SK-N-MC (cell line): ENCODE measurements at regions not wholly inside any gene's neighbourhood (a gene's known extent, or its start where the extent isn't known, plus 50 kb on each side); places are given as distances from the start of the nearest gene placed in this dataset.
"Not testable (repeated sequence)": the region's sequence is repeated elsewhere in the genome, so short reads cannot be mapped to it uniquely, and the experiment has no call there.

Source experiments
- DNase-seq: peaks from one replicate; pipeline ENCODE4 v3.0.0-alpha.2; 2011; ENCODE audit warnings: low read depth, low spot score
- H3K27ac ChIP-seq: fragments of 200-600 bp; sonication (generic); 2 replicates; pipeline ENCODE4 v1.5.1; 2016; ENCODE audit warnings: mixed run types
- H3K36me3 ChIP-seq: fragments of 200-600 bp; sonication (generic); 2 replicates; pipeline ENCODE4 v1.6.1; 2017; ENCODE audit warnings: antibody characterized with exemption, low read length, mixed read lengths; ENCODE audit not compliant: insufficient read depth
- H3K4me3 ChIP-seq: fragments of 200-600 bp; sonication (generic); 2 replicates; pipeline ENCODE4 v1.5.1; 2016
- H3K9ac ChIP-seq: fragments of 200-600 bp; sonication (generic); 2 replicates; pipeline ENCODE4 v1.8.0; 2017; ENCODE audit warnings: mixed run types, mixed read lengths; ENCODE audit not compliant: insufficient read length
- H3K9me3 ChIP-seq: fragments of 200-600 bp; sonication (generic); 2 replicates; pipeline ENCODE4 v1.6.1; 2017; ENCODE audit warnings: low read depth, mild to moderate bottlenecking, antibody characterized with exemption, low read length, moderate library complexity, mixed read lengths
- EZH2 ChIP-seq: fragments of 200-600 bp; sonication (generic); IDR thresholded peaks from one replicate; pipeline ENCODE4 v1.6.1; 2017; ENCODE audit warnings: antibody characterized with exemption
- FOXP2 ChIP-seq: optimal IDR thresholded peaks from 2 replicates; pipeline ENCODE3; 2011; ENCODE audit warnings: mild to moderate bottlenecking, moderate library complexity; ENCODE audit not compliant: insufficient read depth; ENCODE audit errors: extremely low read length, control extremely low read depth
- POLR2AphosphoS5 ChIP-seq: IDR thresholded peaks from 2 replicates; pipeline ENCODE4 v1.6.1; 2012; ENCODE audit warnings: mild to moderate bottlenecking, low read depth, low read length, borderline replicate concordance

DNA sequence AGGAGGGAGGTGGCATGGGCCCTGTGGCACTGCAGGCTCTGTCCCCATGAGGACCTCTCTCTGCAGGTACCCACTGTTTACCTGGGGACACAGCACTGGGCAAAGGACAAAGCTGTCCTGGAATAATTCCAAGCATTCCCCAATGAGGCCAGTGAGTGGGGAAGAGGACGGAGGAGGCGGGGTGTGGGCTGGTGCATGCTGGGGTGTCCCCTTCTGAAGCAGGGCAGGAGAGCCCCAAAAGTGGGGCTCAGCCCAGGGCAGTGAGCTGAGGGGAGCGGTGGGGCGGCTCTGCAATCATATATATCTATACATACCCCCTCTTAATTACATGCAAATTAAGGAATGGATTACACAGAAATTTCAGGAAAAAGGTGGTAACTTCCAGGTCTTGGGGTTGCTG lies 315.8 kb downstream of the ADGRD1 start:
- Histone ChIP-seq H3K4me3 (no peak overlapping the region), H3K9me3 (no peaks in the 10 kb centered on the region), H3K9ac (no peak overlapping the region), H3K27ac (no peak overlapping the region), H3K36me3 (no peaks in the 10 kb centered on the region)
- DNase-seq, result no peak
- TF ChIP-seq EZH2 (no peak), FOXP2 (no peak), POLR2AphosphoS5 (no peak)

DNA sequence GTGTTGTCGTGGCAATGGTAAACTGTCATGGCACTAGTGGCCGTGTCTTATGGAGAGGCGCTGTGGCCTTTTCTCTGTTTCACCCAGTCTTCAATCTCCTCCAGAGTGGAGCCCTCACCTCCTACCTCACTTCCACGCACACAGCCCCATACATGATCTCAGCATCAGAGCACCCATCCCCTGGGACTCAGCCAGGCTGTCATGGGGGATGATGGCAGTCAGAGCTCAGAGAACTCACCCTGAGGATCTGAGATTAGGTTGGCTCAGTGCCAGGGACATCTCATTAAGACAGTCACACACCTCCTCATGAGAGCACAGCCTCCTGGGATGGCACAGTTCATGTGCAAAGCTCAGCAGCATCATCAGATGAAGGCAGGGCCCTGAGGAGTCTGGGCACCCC lies 316.3 kb downstream of the ADGRD1 start:
- H3K9me3 ChIP-seq, H3K27ac ChIP-seq, H3K4me3 ChIP-seq, DNase-seq, H3K9ac ChIP-seq, H3K36me3 ChIP-seq: not testable (repeated sequence)

DNA sequence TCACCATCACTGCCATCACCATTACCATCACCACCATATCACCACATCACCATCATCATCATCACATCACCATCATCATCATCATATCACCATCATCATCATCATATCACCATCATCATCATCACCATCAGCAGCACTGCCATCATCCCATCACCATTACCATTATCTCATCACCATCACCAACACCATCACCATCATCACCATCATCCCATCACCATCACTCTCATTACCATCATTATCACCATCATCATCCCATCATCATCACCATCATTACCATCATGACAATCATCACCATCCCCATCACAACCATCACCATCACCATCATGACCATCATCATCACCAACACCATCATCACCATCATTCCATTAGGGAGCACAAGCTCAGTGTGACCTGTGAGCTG lies 318.0 kb downstream of the ADGRD1 start:
- H3K9ac ChIP-seq, result no peak overlapping the region
- H3K9me3 ChIP-seq, result no peaks in the 10 kb centered on the region
- TF ChIP-seq EZH2 (no peak), FOXP2 (no peak), POLR2AphosphoS5 (no peak)

DNA sequence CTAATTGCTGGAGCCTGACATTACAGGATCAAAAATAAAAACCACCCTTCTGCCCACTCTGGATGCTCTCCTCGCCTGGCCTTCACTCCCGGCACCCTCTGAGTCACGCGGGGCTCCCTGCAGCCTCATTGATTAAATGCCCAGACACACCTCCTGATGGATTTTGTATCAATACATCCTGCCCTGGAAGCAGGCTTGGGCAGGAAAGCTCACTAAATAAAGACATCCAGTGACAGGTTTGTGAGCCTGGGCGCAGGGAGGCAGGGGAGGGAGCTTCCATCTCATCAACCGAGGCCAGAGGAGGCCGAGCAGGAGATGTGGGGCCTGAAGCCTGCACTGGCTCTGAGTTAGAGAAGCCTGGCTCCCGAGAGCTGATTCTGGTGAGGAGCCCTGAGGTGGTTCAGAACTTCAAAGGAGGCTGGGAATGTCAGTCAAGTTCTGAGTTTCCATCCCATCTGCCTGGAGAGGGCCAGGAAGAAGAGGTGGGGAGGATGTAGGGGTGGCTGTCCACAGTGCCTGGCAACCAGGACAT lies 318.6 kb downstream of the ADGRD1 start:
- H3K27ac ChIP-seq, DNase-seq, H3K4me3 ChIP-seq, H3K9ac ChIP-seq, H3K9me3 ChIP-seq, H3K36me3 ChIP-seq: not testable (repeated sequence)

More for the DNA sequence above, 318.0 kb downstream of the ADGRD1 start:
- H3K4me3 ChIP-seq, result no peak overlapping the region
- no peak for DNase-seq
- no peaks in the 10 kb centered on the region for H3K36me3 ChIP-seq
- H3K27ac ChIP-seq, result no peak overlapping the region

DNA sequence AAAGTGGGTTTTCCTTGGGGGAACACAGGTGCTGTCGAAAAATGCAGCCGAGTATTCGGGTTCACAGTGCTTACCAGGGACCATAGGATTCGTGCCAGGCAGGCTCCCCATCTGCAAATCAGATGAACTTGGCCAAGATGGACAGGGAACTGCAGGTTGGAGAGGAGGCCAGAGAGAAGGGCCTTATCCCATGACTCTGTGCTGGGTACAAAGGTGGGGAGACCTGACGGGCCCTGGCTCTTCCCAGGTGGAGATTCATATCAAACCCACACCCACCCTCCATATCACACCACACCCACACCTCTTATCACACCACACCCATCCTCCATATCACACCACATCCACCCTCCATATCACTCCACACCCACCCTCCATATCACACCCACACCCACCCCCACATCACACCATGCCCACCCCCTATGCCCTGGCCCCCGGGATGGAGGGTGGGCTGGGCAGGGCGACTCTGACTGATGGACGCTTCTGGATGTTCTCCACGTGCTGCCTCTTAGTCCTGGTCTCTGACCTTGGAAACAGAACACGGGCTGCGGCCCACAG lies 319.7 kb downstream of the ADGRD1 start:
- H3K9ac ChIP-seq, result no peak overlapping the region
- H3K36me3 ChIP-seq, result no peaks in the 10 kb centered on the region
- TF ChIP-seq EZH2, result no peak
- no peak for TF ChIP-seq FOXP2
- no peak for TF ChIP-seq POLR2AphosphoS5
- no peak overlapping the region for H3K27ac ChIP-seq
- H3K4me3 ChIP-seq, result no peak overlapping the region
- H3K9me3 ChIP-seq, result no peaks in the 10 kb centered on the region
- DNase-seq, result no peak

DNA sequence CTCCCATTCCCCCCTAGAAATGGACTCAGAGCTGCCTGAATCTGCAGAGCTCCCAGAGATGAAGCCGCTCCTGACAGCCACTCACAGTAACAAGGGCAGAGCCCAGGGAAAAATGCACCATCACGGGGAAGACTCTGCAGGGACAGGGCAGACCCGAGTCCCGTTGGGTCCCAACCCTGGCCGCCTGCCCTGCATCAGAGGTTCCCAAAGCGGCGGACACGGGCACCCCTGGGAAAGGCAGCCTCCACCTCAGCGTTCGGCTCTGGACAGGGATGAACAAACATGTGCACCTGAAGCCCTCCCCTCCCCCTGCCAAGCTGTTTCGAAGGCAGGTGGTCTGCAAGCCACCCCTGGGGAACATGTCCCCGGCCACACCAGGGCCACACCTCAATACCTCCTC lies 320.4 kb downstream of the ADGRD1 start:
- no peak overlapping the region for H3K27ac ChIP-seq
- TF ChIP-seq POLR2AphosphoS5 (no peak), EZH2 (no peak), FOXP2 (no peak)
- H3K9ac ChIP-seq, result no peak overlapping the region
- no peaks in the 10 kb centered on the region for H3K36me3 ChIP-seq
- no peak for DNase-seq
- H3K4me3 ChIP-seq, result no peak overlapping the region
- no peaks in the 10 kb centered on the region for H3K9me3 ChIP-seq

DNA sequence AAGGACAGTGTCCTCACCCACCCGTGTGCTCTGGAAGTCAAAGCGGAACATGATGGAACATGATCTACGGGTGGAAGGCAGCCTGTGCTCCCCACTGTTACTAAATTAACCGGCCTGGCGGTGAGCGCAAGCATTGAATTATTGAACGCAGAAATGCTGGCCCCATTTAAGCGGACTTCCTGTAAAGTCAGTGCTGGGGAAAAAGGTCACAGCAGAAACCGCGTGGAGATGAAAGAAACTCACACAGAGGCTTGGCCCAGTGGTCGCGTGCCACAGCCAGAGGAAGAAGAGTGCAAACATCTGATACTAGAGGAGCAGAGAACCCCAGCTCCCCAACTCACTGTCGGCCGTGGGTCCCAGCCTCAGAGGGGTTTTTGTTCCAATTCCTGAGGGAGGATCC lies 321.2 kb downstream of the ADGRD1 start:
- H3K4me3 ChIP-seq, result no peak overlapping the region
- no peak for TF ChIP-seq EZH2
- no peak for TF ChIP-seq FOXP2
- TF ChIP-seq POLR2AphosphoS5, result no peak
- no peaks in the 10 kb centered on the region for H3K9me3 ChIP-seq
- no peak for DNase-seq
- H3K36me3 ChIP-seq, result no peaks in the 10 kb centered on the region
- H3K9ac ChIP-seq, result no peak overlapping the region
- H3K27ac ChIP-seq, result no peak overlapping the region

DNA sequence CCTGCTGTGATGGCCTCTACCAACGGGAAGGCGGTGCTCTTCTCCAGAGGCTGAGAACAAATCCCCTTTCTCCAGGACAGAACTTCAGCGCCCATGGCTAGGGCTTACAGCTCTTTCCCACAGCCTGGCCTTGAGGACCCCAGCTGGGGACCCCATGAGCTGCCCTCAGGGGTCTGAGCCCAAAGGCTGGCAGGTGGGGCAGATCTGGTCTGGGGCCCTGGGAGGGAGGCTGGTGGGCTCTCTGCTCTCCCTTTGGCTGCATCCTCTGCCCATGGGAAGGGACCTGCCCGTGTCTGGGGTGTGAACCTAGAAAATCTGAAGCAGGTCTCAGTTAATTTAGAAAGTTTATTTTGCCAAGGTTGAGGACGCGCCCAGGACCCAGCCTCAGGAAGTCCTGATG lies 322.1 kb downstream of the ADGRD1 start:
- H3K9me3 ChIP-seq, result no peaks in the 10 kb centered on the region
- no peak for DNase-seq

DNA sequence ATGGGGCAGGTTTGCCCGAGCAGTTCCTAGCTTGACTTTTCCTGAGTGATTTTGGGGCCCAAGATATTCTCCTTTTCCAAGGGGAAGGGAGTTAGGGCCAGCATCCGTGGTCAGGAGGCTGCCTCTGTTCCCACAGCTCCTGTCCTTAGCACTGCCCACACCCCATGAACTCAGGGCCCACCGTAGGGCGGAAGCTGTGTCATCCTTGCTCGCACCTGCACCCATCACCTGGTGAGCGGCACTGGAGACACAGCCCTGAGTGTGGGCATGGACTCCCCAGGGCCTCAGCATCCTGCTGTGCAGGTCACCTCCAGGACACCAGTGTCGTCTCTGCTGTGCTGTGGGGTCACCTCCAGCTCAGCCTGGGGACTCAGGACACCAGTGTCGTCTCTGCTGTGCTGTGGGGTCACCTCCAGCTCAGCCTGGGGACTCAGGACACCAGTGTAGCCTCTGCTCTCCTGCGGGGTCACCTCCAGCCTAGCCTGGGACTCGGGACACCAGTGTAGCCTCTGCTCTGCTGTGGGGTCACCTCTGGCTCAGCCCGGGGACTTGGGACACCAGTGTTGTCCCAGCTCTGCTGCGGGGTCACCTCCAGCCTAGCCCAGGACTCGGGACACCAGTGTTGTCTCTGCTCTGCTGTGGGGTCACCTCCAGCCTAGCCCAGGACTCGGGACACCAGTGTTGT lies 322.9 kb downstream of the ADGRD1 start:
- Histone ChIP-seq H3K9me3 (no peaks in the 10 kb centered on the region), H3K36me3 (no peaks in the 10 kb centered on the region), H3K27ac (no peak overlapping the region), H3K4me3 (no peak overlapping the region), H3K9ac (no peak overlapping the region)
- TF ChIP-seq POLR2AphosphoS5 (no peak), EZH2 (no peak), FOXP2 (no peak)
- no peak for DNase-seq

More for the DNA sequence above, 322.1 kb downstream of the ADGRD1 start:
- no peak overlapping the region for H3K9ac ChIP-seq
- no peaks in the 10 kb centered on the region for H3K36me3 ChIP-seq
- H3K4me3 ChIP-seq, result no peak overlapping the region
- TF ChIP-seq FOXP2, result no peak
- no peak overlapping the region for H3K27ac ChIP-seq

DNA sequence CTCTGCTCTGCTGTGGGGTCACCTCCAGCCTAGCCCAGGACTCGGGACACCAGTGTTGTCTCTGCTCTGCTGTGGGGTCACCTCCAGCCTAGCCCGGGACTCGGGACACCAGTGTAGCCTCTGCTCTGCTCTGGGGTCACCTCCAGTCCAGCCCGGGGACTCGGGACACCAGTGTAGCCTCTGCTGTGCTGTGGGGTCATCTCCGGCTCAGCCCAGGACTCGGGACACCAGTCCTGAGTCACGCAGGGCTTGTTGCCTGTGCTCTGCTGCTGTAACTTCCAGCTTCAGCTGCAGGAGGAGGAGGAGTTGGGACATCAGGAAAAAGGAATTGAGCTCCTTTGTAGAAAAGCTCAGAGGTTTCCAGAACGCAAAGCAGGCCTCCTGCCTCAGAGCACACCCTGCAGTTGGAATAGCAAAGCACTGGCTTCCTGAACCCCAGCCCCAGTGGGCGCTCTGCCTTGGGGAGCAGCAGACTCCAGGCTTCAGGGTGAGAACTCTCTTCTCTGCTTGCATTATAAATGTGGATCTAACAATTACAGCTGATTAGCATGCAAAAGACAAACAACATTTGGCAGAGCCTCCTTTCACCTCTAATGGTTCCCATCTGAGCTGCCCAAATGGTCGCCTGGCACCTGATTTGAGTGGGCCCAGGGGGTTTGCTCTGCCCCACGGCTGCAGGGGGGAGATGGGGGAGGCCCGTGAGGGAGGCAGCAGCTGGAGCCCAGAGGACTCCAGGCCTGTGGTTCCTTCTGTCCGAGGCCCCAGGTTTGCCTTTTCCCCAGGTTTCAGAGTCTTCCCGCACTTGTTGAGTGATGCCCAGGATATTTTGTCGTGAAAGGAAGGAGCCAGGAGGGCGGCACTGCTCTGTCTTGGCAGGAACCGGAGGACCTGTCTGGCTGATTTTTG lies 323.7 kb downstream of the ADGRD1 start:
- not testable (repeated sequence) for H3K36me3 ChIP-seq, H3K4me3 ChIP-seq, H3K27ac ChIP-seq, H3K9me3 ChIP-seq, DNase-seq, H3K9ac ChIP-seq

DNA sequence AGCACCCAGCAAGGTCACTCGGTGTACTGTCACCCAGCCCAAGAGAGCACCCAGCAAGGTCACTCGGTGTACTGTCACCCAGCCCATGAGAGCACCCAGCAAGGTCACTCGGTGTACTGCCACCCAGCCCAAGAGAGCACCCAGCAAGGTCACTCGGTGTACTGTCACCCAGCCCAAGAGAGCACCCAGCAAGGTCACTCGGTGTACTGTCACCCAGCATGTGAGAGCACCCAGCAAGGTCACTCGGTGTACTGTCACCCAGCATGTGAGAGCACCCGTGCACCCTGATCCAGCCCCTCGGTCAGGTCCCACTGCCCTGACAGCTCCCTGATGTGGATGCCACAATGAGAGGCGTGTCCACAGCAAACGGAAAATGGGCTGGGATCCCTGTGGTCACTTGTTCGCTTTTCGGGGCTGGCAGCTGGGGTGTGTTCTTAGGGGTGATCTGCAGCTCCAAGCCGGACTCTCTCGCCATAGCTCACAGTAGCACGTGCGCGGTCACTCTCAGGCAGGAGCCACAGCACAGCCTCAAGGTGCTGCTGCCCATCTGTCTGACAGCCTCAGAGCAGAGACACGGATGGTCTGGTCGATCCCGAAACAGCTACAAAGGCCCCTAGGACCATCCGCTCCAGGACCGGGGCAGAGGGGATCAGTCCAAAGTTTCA lies 324.9 kb downstream of the ADGRD1 start:
- H3K36me3 ChIP-seq, H3K27ac ChIP-seq, H3K9me3 ChIP-seq, H3K4me3 ChIP-seq, H3K9ac ChIP-seq, DNase-seq: not testable (repeated sequence)
